ENCODE measurements at regions not wholly inside any gene's neighbourhood (a gene's known extent, or its start where the extent isn't known, plus 50 kb on each side); places are given as distances from the start of the nearest gene placed in this dataset.

- DNase-seq: no peak
- H3K4me1 ChIP-seq (ENCODE audit: insufficient read depth, low read length): no peaks in the 10 kb centered on the region
- Mint-ChIP-seq H3K27ac (no peak overlapping the region), H3K27me3 (peaks cover 8 to 10% of the 10 kb centered on the region in 2 donors), H3K36me3 (no peaks in the 10 kb centered on the region), H3K4me1 (no peaks in the 10 kb centered on the region), H3K9me3 (peaks cover 2 to 20% (median 4%) of the 10 kb centered on the region in 8 donors), H3K4me3 (no peak overlapping the region)
- no peaks in the 10 kb centered on the region for H3K27me3 ChIP-seq (ENCODE audit: insufficient read depth, low read length)
- no peak overlapping the region for H3K4me3 ChIP-seq (ENCODE audit: low read length in 2 of 2)
- H3K9me3 ChIP-seq (ENCODE audit: control insufficient read depth in 1 of 2, low read length in 2 of 2): no peaks in the 10 kb centered on the region
- POLR2A ChIA-PET (ENCODE audit: partially characterized antibody): no interaction called here
- CTCF ChIA-PET (ENCODE audit: partially characterized antibody): no interaction called here
- H3K27ac ChIP-seq (ENCODE audit: low read depth, low read length): no peak overlapping the region
- intact Hi-C loops (cut with micrococcal nuclease): no loop called here
- no peaks in the 10 kb centered on the region for H3K36me3 ChIP-seq (ENCODE audit: insufficient read depth, low read length)
Observed at GRCh38 chr10:111458256-111458655, 381.4 kb downstream of the ADRA2A start.

GRCh38 chr10:111459967-111460366, 383.1 kb downstream of the ADRA2A start:
- H3K27me3 ChIP-seq (ENCODE audit: insufficient read depth, low read length): no peaks in the 10 kb centered on the region
- no peaks in the 10 kb centered on the region for H3K4me1 ChIP-seq (ENCODE audit: insufficient read depth, low read length)
- intact Hi-C loops (cut with micrococcal nuclease): no loop called here
- no peak overlapping the region for H3K4me3 ChIP-seq (ENCODE audit: low read length in 2 of 2)
- CTCF ChIA-PET (ENCODE audit: partially characterized antibody): no interaction called here
- H3K4me1 Mint-ChIP-seq: no peaks in the 10 kb centered on the region
- H3K27ac ChIP-seq (ENCODE audit: low read depth, low read length): no peak overlapping the region
- H3K36me3 Mint-ChIP-seq: no peaks in the 10 kb centered on the region
- H3K36me3 ChIP-seq (ENCODE audit: insufficient read depth, low read length): no peaks in the 10 kb centered on the region
- no peak overlapping the region for H3K4me3 Mint-ChIP-seq
- H3K27ac Mint-ChIP-seq: no peak overlapping the region
- no peaks in the 10 kb centered on the region for H3K9me3 ChIP-seq (ENCODE audit: control insufficient read depth in 1 of 2, low read length in 2 of 2)
- POLR2A ChIA-PET (ENCODE audit: partially characterized antibody): no interaction called here
- H3K9me3 Mint-ChIP-seq: peaks cover 1 to 23% (median 4%) of the 10 kb centered on the region in 8 donors
- DNase-seq: no peak
- H3K27me3 Mint-ChIP-seq: peaks cover 8 to 10% of the 10 kb centered on the region in 2 donors

- CTCF ChIA-PET (ENCODE audit: partially characterized antibody): no interaction called here
- intact Hi-C loops (cut with micrococcal nuclease): no loop called here
- no peak overlapping the region for H3K4me3 Mint-ChIP-seq
Observed at GRCh38 chr10:111472445-111472844, 395.6 kb downstream of the ADRA2A start.

GRCh38 chr10:111473361-111473760, 396.5 kb downstream of the ADRA2A start:
- ChIA-PET POLR2A (ENCODE audit: partially characterized antibody) (no interaction called here), CTCF (ENCODE audit: partially characterized antibody) (no interaction called here)
- intact Hi-C loops (cut with micrococcal nuclease): no loop called here

More at GRCh38 chr10:111472445-111472844, 395.6 kb downstream of the ADRA2A start:
- Mint-ChIP-seq H3K4me1 (no peaks in the 10 kb centered on the region), H3K36me3 (no peaks in the 10 kb centered on the region), H3K27ac (no peak overlapping the region), H3K9me3 (no peaks in the 10 kb centered on the region), H3K27me3 (peaks cover under 1 to 2% of the 10 kb centered on the region in 2 donors)
- Histone ChIP-seq H3K27me3 (ENCODE audit: insufficient read depth, low read length) (no peaks in the 10 kb centered on the region), H3K9me3 (ENCODE audit: control insufficient read depth in 1 of 2, low read length in 2 of 2) (no peaks in the 10 kb centered on the region), H3K27ac (ENCODE audit: low read depth, low read length) (no peak overlapping the region), H3K36me3 (ENCODE audit: insufficient read depth, low read length) (no peaks in the 10 kb centered on the region), H3K4me3 (ENCODE audit: low read length in 2 of 2) (no peak overlapping the region), H3K4me1 (ENCODE audit: insufficient read depth, low read length) (no peaks in the 10 kb centered on the region)
- DNase-seq: no peak
- POLR2A ChIA-PET (ENCODE audit: partially characterized antibody): no interaction called here

GRCh38 chr10:111474786-111475185, 398.0 kb downstream of the ADRA2A start:
- no peaks in the 10 kb centered on the region for H3K4me1 ChIP-seq (ENCODE audit: insufficient read depth, low read length)
- Mint-ChIP-seq H3K4me3 (no peak overlapping the region), H3K36me3 (no peaks in the 10 kb centered on the region), H3K9me3 (no peaks in the 10 kb centered on the region), H3K27ac (no peak overlapping the region), H3K4me1 (no peaks in the 10 kb centered on the region), H3K27me3 (peaks cover 2% of the 10 kb centered on the region in 2 donors)
- H3K9me3 ChIP-seq (ENCODE audit: control insufficient read depth in 1 of 2, low read length in 2 of 2): no peaks in the 10 kb centered on the region
- no peak for DNase-seq
- intact Hi-C loops (cut with micrococcal nuclease): no loop called here
- H3K4me3 ChIP-seq (ENCODE audit: low read length in 2 of 2): no peak overlapping the region
- no peaks in the 10 kb centered on the region for H3K27me3 ChIP-seq (ENCODE audit: insufficient read depth, low read length)
- H3K36me3 ChIP-seq (ENCODE audit: insufficient read depth, low read length): no peaks in the 10 kb centered on the region
- ChIA-PET CTCF (ENCODE audit: partially characterized antibody) (no interaction called here), POLR2A (ENCODE audit: partially characterized antibody) (no interaction called here)
- H3K27ac ChIP-seq (ENCODE audit: low read depth, low read length): no peak overlapping the region

More at GRCh38 chr10:111473361-111473760, 396.5 kb downstream of the ADRA2A start:
- H3K4me1 ChIP-seq (ENCODE audit: insufficient read depth, low read length): no peaks in the 10 kb centered on the region
- Mint-ChIP-seq H3K4me3 (no peak overlapping the region), H3K4me1 (no peaks in the 10 kb centered on the region), H3K9me3 (no peaks in the 10 kb centered on the region), H3K27me3 (peaks cover 0 to 2% of the 10 kb centered on the region in 2 donors), H3K36me3 (no peaks in the 10 kb centered on the region), H3K27ac (no peak overlapping the region)
- H3K27me3 ChIP-seq (ENCODE audit: insufficient read depth, low read length): no peaks in the 10 kb centered on the region
- no peaks in the 10 kb centered on the region for H3K9me3 ChIP-seq (ENCODE audit: control insufficient read depth in 1 of 2, low read length in 2 of 2)
- no peaks in the 10 kb centered on the region for H3K36me3 ChIP-seq (ENCODE audit: insufficient read depth, low read length)
- no peak overlapping the region for H3K27ac ChIP-seq (ENCODE audit: low read depth, low read length)
- no peak for DNase-seq
- H3K4me3 ChIP-seq (ENCODE audit: low read length in 2 of 2): no peak overlapping the region

- Histone ChIP-seq H3K4me3 (ENCODE audit: low read length in 2 of 2) (no peak overlapping the region), H3K4me1 (ENCODE audit: insufficient read depth, low read length) (no peaks in the 10 kb centered on the region), H3K27me3 (ENCODE audit: insufficient read depth, low read length) (no peaks in the 10 kb centered on the region), H3K9me3 (ENCODE audit: control insufficient read depth in 1 of 2, low read length in 2 of 2) (no peaks in the 10 kb centered on the region), H3K36me3 (ENCODE audit: insufficient read depth, low read length) (no peaks in the 10 kb centered on the region), H3K27ac (ENCODE audit: low read depth, low read length) (no peak overlapping the region)
- CTCF ChIA-PET (ENCODE audit: partially characterized antibody): interaction anchor here (0.9 kb wide), 1 partner anchor 9 kb away, joined by 3 read pairs; no protein-coding TSS in a partner anchor
- no peak for DNase-seq
- POLR2A ChIA-PET (ENCODE audit: partially characterized antibody): no interaction called here
- Mint-ChIP-seq H3K27ac (peak overlapping the region in 1 of 7 donors; percentile 11), H3K9me3 (no peaks in the 10 kb centered on the region), H3K4me3 (no peak overlapping the region), H3K36me3 (no peaks in the 10 kb centered on the region), H3K27me3 (peaks cover 2% of the 10 kb centered on the region in 2 donors), H3K4me1 (no peaks in the 10 kb centered on the region)
- intact Hi-C loops (cut with micrococcal nuclease): no loop called here
Observed at GRCh38 chr10:111475720-111476119, 398.9 kb downstream of the ADRA2A start.

GRCh38 chr10:111478651-111479050, 401.8 kb downstream of the ADRA2A start:
- Histone ChIP-seq H3K36me3 (ENCODE audit: insufficient read depth, low read length) (no peaks in the 10 kb centered on the region), H3K27me3 (ENCODE audit: insufficient read depth, low read length) (no peaks in the 10 kb centered on the region), H3K4me1 (ENCODE audit: insufficient read depth, low read length) (no peaks in the 10 kb centered on the region), H3K27ac (ENCODE audit: low read depth, low read length) (no peak overlapping the region), H3K9me3 (ENCODE audit: control insufficient read depth in 1 of 2, low read length in 2 of 2) (no peaks in the 10 kb centered on the region), H3K4me3 (ENCODE audit: low read length in 2 of 2) (no peak overlapping the region)
- CTCF ChIA-PET (ENCODE audit: partially characterized antibody): no interaction called here
- peaks cover 0 to 2% of the 10 kb centered on the region in 2 donors for H3K27me3 Mint-ChIP-seq
- no peaks in the 10 kb centered on the region for H3K36me3 Mint-ChIP-seq
- intact Hi-C loops (cut with micrococcal nuclease): no loop called here
- H3K27ac Mint-ChIP-seq: no peak overlapping the region
- H3K9me3 Mint-ChIP-seq: no peaks in the 10 kb centered on the region
- POLR2A ChIA-PET (ENCODE audit: partially characterized antibody): no interaction called here
- H3K4me3 Mint-ChIP-seq: no peak overlapping the region
- no peaks in the 10 kb centered on the region for H3K4me1 Mint-ChIP-seq
- DNase-seq: no peak

- Histone ChIP-seq H3K9me3 (ENCODE audit: control insufficient read depth in 1 of 2, low read length in 2 of 2) (no peaks in the 10 kb centered on the region), H3K4me1 (ENCODE audit: insufficient read depth, low read length) (no peaks in the 10 kb centered on the region), H3K27ac (ENCODE audit: low read depth, low read length) (no peak overlapping the region), H3K27me3 (ENCODE audit: insufficient read depth, low read length) (no peaks in the 10 kb centered on the region), H3K36me3 (ENCODE audit: insufficient read depth, low read length) (no peaks in the 10 kb centered on the region), H3K4me3 (ENCODE audit: low read length in 2 of 2) (no peak overlapping the region)
- no peak overlapping the region for H3K4me3 Mint-ChIP-seq
- no peaks in the 10 kb centered on the region for H3K36me3 Mint-ChIP-seq
- no peak overlapping the region for H3K27ac Mint-ChIP-seq
- ChIA-PET CTCF (ENCODE audit: partially characterized antibody) (no interaction called here), POLR2A (ENCODE audit: partially characterized antibody) (no interaction called here)
- H3K4me1 Mint-ChIP-seq: no peaks in the 10 kb centered on the region
- H3K27me3 Mint-ChIP-seq: peaks cover 0 to 2% of the 10 kb centered on the region in 2 donors
- no peaks in the 10 kb centered on the region for H3K9me3 Mint-ChIP-seq
- DNase-seq: no peak
- intact Hi-C loops (cut with micrococcal nuclease): no loop called here
Observed at GRCh38 chr10:111479966-111480365, 403.1 kb downstream of the ADRA2A start.
